ENCODE measurements at regions not wholly inside any gene's neighbourhood (a gene's known extent, or its start where the extent isn't known, plus 50 kb on each side); places are given as distances from the start of the nearest gene placed in this dataset.

GRCh38 chr13:69213396-69213795 lies 894.2 kb upstream of the ATXN8OS start:
- DNase-seq (ENCODE audit: low read depth, low spot score): no peak
- ChIA-PET CTCF (no interaction called here), POLR2A (no interaction called here)
- BruUV-seq (replicated peaks): no TSS peak
- Histone ChIP-seq H3K27ac (ENCODE audit: low read length) (no peak overlapping the region), H3K9me3 (ENCODE audit: control insufficient read depth, insufficient read depth, low read depth, low read length) (no peaks in the 10 kb centered on the region), H3K4me3 (ENCODE audit: low read depth in 2 of 2, low read length in 2 of 2) (no peak overlapping the region), H3K4me1 (ENCODE audit: control insufficient read depth, insufficient read depth, low read length) (no peaks in the 10 kb centered on the region), H3K27me3 (ENCODE audit: control insufficient read depth, insufficient read depth, low read length) (no peaks in the 10 kb centered on the region), H3K36me3 (ENCODE audit: control insufficient read depth, insufficient read depth, low read length) (no peaks in the 10 kb centered on the region)
- TF ChIP-seq CTCF (IDR thresholded peaks at IDR 0.05) (no peak), REST (IDR thresholded peaks at IDR 0.05; ENCODE audit: insufficient read depth in 1 of 2, low read depth in 2 of 2, low read length in 1 of 2) (no peak), TCF7L2 (IDR thresholded peaks at IDR 0.05; ENCODE audit: low read depth, low read length) (no peak), POLR2AphosphoS5 (IDR thresholded peaks at IDR 0.05; ENCODE audit: low read depth, low read length) (no peak), SIN3A (IDR thresholded peaks at IDR 0.05; ENCODE audit: borderline replicate concordance, insufficient read depth, low read depth, low read length) (no peak)
- no peak for ATAC-seq
- intact Hi-C loops (cut with micrococcal nuclease; ENCODE audit: unreplicated experiment) (no loop called here), in situ Hi-C loops (cut with HindIII; ENCODE audit: low pct_unique_long_range_greater_than_20kb, low sequenced_read_pairs) (no loop called here)

- ChIA-PET CTCF (no interaction called here), POLR2A (no interaction called here)
- BruUV-seq (replicated peaks): no TSS peak
- H3K9me3 ChIP-seq (ENCODE audit: control insufficient read depth, insufficient read depth, low read depth, low read length): no peaks in the 10 kb centered on the region
- no peak overlapping the region for H3K4me3 ChIP-seq (ENCODE audit: low read depth in 2 of 2, low read length in 2 of 2)
- in situ Hi-C loops (cut with HindIII; ENCODE audit: low pct_unique_long_range_greater_than_20kb, low sequenced_read_pairs) (no loop called here), intact Hi-C loops (cut with micrococcal nuclease; ENCODE audit: unreplicated experiment) (no loop called here)
- H3K27ac ChIP-seq (ENCODE audit: low read length): no peak overlapping the region
- no peak for TF ChIP-seq REST (IDR thresholded peaks at IDR 0.05; ENCODE audit: insufficient read depth in 1 of 2, low read depth in 2 of 2, low read length in 1 of 2)
- TF ChIP-seq TCF7L2 (IDR thresholded peaks at IDR 0.05; ENCODE audit: low read depth, low read length): no peak
- no peak for TF ChIP-seq SIN3A (IDR thresholded peaks at IDR 0.05; ENCODE audit: borderline replicate concordance, insufficient read depth, low read depth, low read length)
- no peak for TF ChIP-seq CTCF (IDR thresholded peaks at IDR 0.05)
- no peak for TF ChIP-seq POLR2AphosphoS5 (IDR thresholded peaks at IDR 0.05; ENCODE audit: low read depth, low read length)
- ATAC-seq (no peak), DNase-seq (ENCODE audit: low read depth, low spot score) (no peak)
- H3K36me3 ChIP-seq (ENCODE audit: control insufficient read depth, insufficient read depth, low read length): no peaks in the 10 kb centered on the region
- H3K27me3 ChIP-seq (ENCODE audit: control insufficient read depth, insufficient read depth, low read length): no peaks in the 10 kb centered on the region
- no peaks in the 10 kb centered on the region for H3K4me1 ChIP-seq (ENCODE audit: control insufficient read depth, insufficient read depth, low read length)
These were observed 903.0 kb upstream of the ATXN8OS start for GRCh38 chr13:69204620-69205019.
